Epithelial cell of proximal tubule (primary cell): ENCODE measurements at regions not wholly inside any gene's neighbourhood (a gene's known extent, or its start where the extent isn't known, plus 50 kb on each side); places are given as distances from the start of the nearest gene placed in this dataset.

ENCODE experiments used
- DNase-seq: peaks from one replicate; pipeline ENCODE4 v3.0.0-alpha.2; 2011; ENCODE audit warnings: low read depth
- H3K4me3 ChIP-seq: 2 replicates; pipeline ENCODE4 v1.5.1; 2011; ENCODE audit warnings: low read depth, mild to moderate bottlenecking, low read length
- TF ChIP-seq, protein P1 (sequence below): conservative IDR thresholded peaks from 2 replicates; pipeline ENCODE4 v1.5.1; 2012; ENCODE audit warnings: low read depth, mild to moderate bottlenecking, low read length

DNA sequence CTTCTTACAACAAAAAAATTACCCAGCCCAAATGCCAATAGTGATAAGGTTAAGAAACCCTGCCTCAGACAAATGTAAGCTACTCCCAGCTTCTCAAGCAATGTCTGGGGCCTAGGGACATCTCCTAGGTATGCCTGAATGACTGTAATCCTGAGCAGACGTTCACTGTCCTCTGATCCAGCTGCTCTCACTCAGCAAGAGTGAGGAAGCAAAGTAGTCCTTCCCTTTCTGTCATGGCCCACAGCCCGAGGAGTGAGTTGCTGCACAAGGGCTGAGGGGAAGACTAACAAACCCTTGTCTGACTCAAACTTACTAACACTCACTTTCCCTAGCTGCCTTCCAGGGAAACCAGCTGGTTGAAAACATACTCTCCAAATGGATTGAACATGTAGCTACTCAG, 124.9 kb upstream of the TNFSF4 start:
- no peak for DNase-seq
- TF ChIP-seq, protein P1, sequence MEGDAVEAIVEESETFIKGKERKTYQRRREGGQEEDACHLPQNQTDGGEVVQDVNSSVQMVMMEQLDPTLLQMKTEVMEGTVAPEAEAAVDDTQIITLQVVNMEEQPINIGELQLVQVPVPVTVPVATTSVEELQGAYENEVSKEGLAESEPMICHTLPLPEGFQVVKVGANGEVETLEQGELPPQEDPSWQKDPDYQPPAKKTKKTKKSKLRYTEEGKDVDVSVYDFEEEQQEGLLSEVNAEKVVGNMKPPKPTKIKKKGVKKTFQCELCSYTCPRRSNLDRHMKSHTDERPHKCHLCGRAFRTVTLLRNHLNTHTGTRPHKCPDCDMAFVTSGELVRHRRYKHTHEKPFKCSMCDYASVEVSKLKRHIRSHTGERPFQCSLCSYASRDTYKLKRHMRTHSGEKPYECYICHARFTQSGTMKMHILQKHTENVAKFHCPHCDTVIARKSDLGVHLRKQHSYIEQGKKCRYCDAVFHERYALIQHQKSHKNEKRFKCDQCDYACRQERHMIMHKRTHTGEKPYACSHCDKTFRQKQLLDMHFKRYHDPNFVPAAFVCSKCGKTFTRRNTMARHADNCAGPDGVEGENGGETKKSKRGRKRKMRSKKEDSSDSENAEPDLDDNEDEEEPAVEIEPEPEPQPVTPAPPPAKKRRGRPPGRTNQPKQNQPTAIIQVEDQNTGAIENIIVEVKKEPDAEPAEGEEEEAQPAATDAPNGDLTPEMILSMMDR = no peak
- no peak overlapping the region for H3K4me3 ChIP-seq

DNA sequence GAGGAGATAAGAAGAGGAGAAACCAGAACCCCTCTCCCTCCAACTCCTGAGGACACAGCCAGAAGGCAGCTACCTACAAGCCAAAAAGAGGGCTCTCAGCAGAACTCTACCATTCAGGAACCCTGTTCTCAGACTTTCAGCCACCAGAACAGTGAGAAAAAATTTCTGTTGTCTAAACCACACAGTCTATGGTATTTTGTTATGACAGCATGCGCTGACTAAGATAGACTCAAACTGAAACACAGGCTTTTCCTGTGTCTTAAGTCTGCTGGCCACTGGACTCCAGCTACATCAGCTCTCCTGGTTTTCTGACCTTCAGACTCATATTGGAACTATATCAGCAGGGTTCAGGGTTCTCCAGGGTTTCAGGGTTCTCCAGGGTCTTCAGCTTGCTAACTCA, 126.5 kb upstream of the TNFSF4 start:
- TF ChIP-seq, protein P1 = no peak
- H3K4me3 ChIP-seq = no peak overlapping the region
- no peak for DNase-seq

DNA sequence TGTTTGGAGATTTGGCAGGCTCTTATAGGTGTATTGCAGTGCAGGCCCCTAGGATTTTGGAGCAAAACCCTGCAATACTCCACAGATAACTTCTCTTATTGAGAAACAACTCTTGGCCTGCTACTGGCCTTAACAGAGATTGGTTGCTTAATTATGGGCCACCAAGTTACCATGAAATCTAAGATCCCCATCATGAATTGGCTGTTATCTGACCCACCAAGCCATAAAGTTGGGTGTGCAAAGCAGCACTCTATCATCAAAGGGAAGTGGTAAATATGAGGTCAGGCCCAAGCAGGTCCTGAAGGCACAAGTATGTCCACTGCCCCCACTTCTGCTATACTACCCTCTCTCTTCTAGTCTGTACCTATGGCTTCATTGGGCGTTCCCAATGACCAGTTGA, 130.0 kb upstream of the TNFSF4 start:
- no peak for DNase-seq
- TF ChIP-seq, protein P1 = no peak
- H3K4me3 ChIP-seq = no peak overlapping the region

DNA sequence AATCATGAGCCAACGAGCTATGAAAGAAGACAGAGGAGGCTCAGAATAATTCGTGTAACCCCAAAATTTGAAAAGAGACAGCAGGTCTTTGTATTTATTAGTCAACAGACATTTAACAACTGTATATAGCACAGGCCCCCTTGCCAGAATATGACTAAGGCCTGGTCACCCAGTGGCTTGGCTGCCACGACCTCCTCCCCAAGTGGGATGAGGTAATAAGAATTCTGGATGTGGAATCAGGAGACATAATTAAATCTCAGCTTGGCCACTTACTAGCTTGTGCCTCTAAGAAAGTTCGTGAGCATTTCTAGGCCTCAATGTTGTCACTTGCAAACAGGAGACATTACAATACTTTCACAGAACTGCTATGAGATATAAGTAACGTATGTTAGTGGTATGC, 134.2 kb upstream of the TNFSF4 start:
- H3K4me3 ChIP-seq = no peak overlapping the region
- no peak for DNase-seq
- TF ChIP-seq, protein P1 = no peak

DNA sequence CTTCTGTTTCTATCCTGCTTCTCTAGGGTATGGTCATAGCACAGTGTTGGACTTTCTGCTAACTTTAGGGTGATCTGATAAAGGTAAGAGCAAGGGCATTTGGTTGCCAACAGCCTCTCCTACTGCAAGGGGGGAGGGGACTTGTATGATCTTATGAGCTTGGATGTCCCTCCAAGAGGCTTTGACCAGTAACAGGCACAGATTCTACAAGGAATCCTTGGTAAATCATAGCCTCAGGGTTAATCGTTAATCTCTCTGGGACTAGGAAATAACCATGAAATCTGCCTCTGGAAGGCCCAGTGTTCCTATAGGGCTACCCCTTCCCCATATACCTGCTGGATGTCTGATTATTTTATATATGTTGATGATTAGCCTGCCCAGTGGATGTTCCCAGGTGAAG, 134.8 kb upstream of the TNFSF4 start:
- DNase-seq = no peak
- TF ChIP-seq, protein P1 = no peak
- no peak overlapping the region for H3K4me3 ChIP-seq

DNA sequence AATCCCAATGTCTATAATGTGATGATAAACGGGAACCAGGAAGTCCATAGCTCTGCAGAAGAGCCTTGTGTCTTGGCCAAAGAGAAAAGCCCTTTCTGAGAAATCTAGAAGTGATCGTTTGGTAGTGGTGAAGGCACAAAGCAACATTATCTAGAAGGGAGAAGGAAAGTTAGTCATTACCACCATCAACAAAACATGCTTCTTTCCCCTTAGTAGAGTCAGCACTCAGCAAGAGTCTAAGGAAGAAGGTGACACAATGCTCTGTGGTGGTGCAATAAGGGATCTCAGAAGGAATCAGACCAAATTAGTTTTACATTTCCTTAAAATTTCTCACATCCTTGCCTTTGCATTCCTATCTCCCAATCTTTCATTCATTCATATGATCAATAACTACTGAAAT, 134.4 kb upstream of the PRDX6 start:
- TF ChIP-seq, protein P1 = no peak
- DNase-seq = no peak
- no peak overlapping the region for H3K4me3 ChIP-seq

DNA sequence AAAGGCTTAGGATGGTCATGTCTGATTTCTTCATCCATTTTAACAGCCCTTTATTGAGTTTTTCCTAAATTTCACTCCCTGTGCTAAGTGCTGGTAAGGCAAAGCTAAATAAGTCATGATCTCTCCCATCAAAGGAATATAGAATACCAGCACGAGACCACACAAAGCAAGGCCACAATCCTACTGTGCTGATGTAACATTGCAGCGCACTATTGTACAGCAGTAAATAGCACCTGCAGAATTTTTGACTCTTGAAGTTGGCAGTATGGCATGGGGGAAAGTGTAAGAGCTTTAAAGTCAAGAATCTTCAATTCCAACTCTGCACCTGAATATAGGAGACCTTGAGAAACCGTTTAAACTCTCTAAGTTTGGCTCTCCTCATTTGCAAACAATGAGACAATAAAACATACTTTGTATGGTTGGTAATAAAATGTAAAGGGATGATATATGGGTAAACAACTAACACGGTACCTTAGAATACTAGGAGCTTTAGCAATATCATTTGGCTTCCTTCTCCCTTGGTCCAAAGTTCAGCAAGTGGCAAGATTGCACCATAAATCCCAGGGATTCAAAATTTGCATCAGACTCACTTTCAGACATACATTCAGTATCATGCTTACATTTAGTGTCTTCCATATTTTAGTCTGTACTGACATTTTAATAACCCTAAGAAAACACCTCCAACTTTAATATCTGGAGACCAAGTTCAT, 132.9 kb upstream of the PRDX6 start:
- TF ChIP-seq, protein P1 = no peak
- DNase-seq = no peak
- no peak overlapping the region for H3K4me3 ChIP-seq
